SW480 (cell line): ENCODE measurements at regions not wholly inside any gene's neighbourhood (a gene's known extent, or its start where the extent isn't known, plus 50 kb on each side); places are given as distances from the start of the nearest gene placed in this dataset.

Experiments used
- DNase-seq: peaks from one replicate; pipeline ENCODE4 v3.0.0-alpha.2; 2016; ENCODE audit warnings: low spot score

- no peak for DNase-seq
These were observed 205.2 kb upstream of the COBL start for GRCh38 chr7:51521694-51522312.

GRCh38 chr7:51521054-51521453, 204.4 kb upstream of the COBL start:
- DNase-seq, result no peak

GRCh38 chr7:51518646-51519045, 202.0 kb upstream of the COBL start:
- no peak for DNase-seq

GRCh38 chr7:51517187-51517586, 200.6 kb upstream of the COBL start:
- DNase-seq, result no peak

- no peak for DNase-seq
These were observed 185.0 kb upstream of the COBL start for GRCh38 chr7:51501620-51502019.

- DNase-seq, result no peak
These were observed 166.4 kb upstream of the COBL start for GRCh38 chr7:51482976-51483375.

GRCh38 chr7:51481421-51481820, 164.8 kb upstream of the COBL start:
- DNase-seq, result peak; percentile 54

GRCh38 chr7:51477819-51478218, 161.2 kb upstream of the COBL start:
- DNase-seq, result no peak

- no peak for DNase-seq
These were observed 160.7 kb upstream of the COBL start for GRCh38 chr7:51477323-51477722.

GRCh38 chr7:51476026-51476425, 159.4 kb upstream of the COBL start:
- DNase-seq, result no peak

- no peak for DNase-seq
These were observed 156.3 kb upstream of the COBL start for GRCh38 chr7:51472873-51473272.

GRCh38 chr7:51471981-51472296, 155.3 kb upstream of the COBL start:
- DNase-seq, result no peak

- DNase-seq, result no peak
These were observed 154.8 kb upstream of the COBL start for GRCh38 chr7:51471210-51471980.

- no peak for DNase-seq
These were observed 150.9 kb upstream of the COBL start for GRCh38 chr7:51467384-51468017.

GRCh38 chr7:51459809-51460208, 143.2 kb upstream of the COBL start:
- no peak for DNase-seq

- DNase-seq, result no peak
These were observed 142.1 kb upstream of the COBL start for GRCh38 chr7:51458693-51459092.

GRCh38 chr7:51457079-51457478, 140.5 kb upstream of the COBL start:
- no peak for DNase-seq

- no peak for DNase-seq
These were observed 139.9 kb upstream of the COBL start for GRCh38 chr7:51456431-51457060.

GRCh38 chr7:51455948-51456347, 139.3 kb upstream of the COBL start:
- peak; percentile 30 for DNase-seq

- DNase-seq, result no peak
These were observed 138.9 kb upstream of the COBL start for GRCh38 chr7:51455513-51455912.

GRCh38 chr7:51455086-51455485, 138.5 kb upstream of the COBL start:
- DNase-seq, result peak; percentile 30

- no peak for DNase-seq
These were observed 136.1 kb upstream of the COBL start for GRCh38 chr7:51452694-51453093.
